ENCODE measurements at regions not wholly inside any gene's neighbourhood (a gene's known extent, or its start where the extent isn't known, plus 50 kb on each side); places are given as distances from the start of the nearest gene placed in this dataset.

GRCh38 chr2:204437815-204438756 lies 107.2 kb upstream of the PARD3B start:
- no peaks in the 10 kb centered on the region for H3K79me2 ChIP-seq (ENCODE audit: control insufficient read depth, insufficient read depth, low read length)
- H3K9me3 ChIP-seq (ENCODE audit: control insufficient read depth, insufficient read depth, low read depth, low read length) = no peaks in the 10 kb centered on the region
- no peak overlapping the region for H3K4me3 ChIP-seq (replicated peaks in 1 of 4; ENCODE audit: control extremely low read depth in 1 of 4, insufficient read depth in 1 of 4, low read depth in 3 of 4, low read length in 4 of 4)
- no peak overlapping the region for H3K4me2 ChIP-seq (ENCODE audit: extremely low read depth, insufficient read depth, low read length)
- no peak overlapping the region for H3K27ac ChIP-seq (ENCODE audit: insufficient read depth, low read length)
- no peak for TF ChIP-seq CTCF (conservative IDR thresholded peaks at IDR 0.05 in 1 of 2, IDR thresholded peaks at IDR 0.05 in 1 of 2; ENCODE audit: low read depth in 1 of 2, low read length in 2 of 2)
- no peak for TF ChIP-seq EZH2 (IDR thresholded peaks at IDR 0.05; ENCODE audit: low read length, missing control alignments)
- no peaks in the 10 kb centered on the region for H4K20me1 ChIP-seq (ENCODE audit: control insufficient read depth, extremely low read depth, insufficient read depth, low read length)
- H3K4me1 ChIP-seq (ENCODE audit: control insufficient read depth, extremely low read depth, insufficient read depth, low read length) = no peaks in the 10 kb centered on the region
- DNase-seq (ENCODE audit: low read depth in 2 of 2) = no peak
- H3K9ac ChIP-seq (ENCODE audit: insufficient read depth, low read length) = no peak overlapping the region
- H3K27me3 ChIP-seq (ENCODE audit: control insufficient read depth, insufficient read depth, low read length) = no peaks in the 10 kb centered on the region
- H3K36me3 ChIP-seq (ENCODE audit: control insufficient read depth, insufficient read depth, low read length) = no peaks in the 10 kb centered on the region
- no peak overlapping the region for H2AFZ ChIP-seq (ENCODE audit: low read length)

GRCh38 chr2:204441316-204441715 lies 104.0 kb upstream of the PARD3B start:
- no peak overlapping the region for H3K27ac ChIP-seq (ENCODE audit: insufficient read depth, low read length)
- TF ChIP-seq CTCF (conservative IDR thresholded peaks at IDR 0.05 in 1 of 2, IDR thresholded peaks at IDR 0.05 in 1 of 2; ENCODE audit: low read depth in 1 of 2, low read length in 2 of 2) = no peak
- no peak for TF ChIP-seq EZH2 (IDR thresholded peaks at IDR 0.05; ENCODE audit: low read length, missing control alignments)
- no peak overlapping the region for H3K4me3 ChIP-seq (replicated peaks in 1 of 4; ENCODE audit: control extremely low read depth in 1 of 4, insufficient read depth in 1 of 4, low read depth in 3 of 4, low read length in 4 of 4)
- DNase-seq (ENCODE audit: low read depth in 2 of 2) = peak in 1 of 2 donors; percentile 16
- no peak overlapping the region for H2AFZ ChIP-seq (ENCODE audit: low read length)
- no peaks in the 10 kb centered on the region for H3K27me3 ChIP-seq (ENCODE audit: control insufficient read depth, insufficient read depth, low read length)
- no peaks in the 10 kb centered on the region for H3K79me2 ChIP-seq (ENCODE audit: control insufficient read depth, insufficient read depth, low read length)
- no peaks in the 10 kb centered on the region for H4K20me1 ChIP-seq (ENCODE audit: control insufficient read depth, extremely low read depth, insufficient read depth, low read length)
- H3K9me3 ChIP-seq (ENCODE audit: control insufficient read depth, insufficient read depth, low read depth, low read length) = no peaks in the 10 kb centered on the region
- no peaks in the 10 kb centered on the region for H3K36me3 ChIP-seq (ENCODE audit: control insufficient read depth, insufficient read depth, low read length)
- H3K4me2 ChIP-seq (ENCODE audit: extremely low read depth, insufficient read depth, low read length) = no peak overlapping the region
- H3K4me1 ChIP-seq (ENCODE audit: control insufficient read depth, extremely low read depth, insufficient read depth, low read length) = no peaks in the 10 kb centered on the region
- H3K9ac ChIP-seq (ENCODE audit: insufficient read depth, low read length) = no peak overlapping the region

GRCh38 chr2:204445149-204445548 lies 100.1 kb upstream of the PARD3B start:
- DNase-seq (ENCODE audit: low read depth in 2 of 2) = no peak
- H2AFZ ChIP-seq (ENCODE audit: low read length) = no peak overlapping the region
- H4K20me1 ChIP-seq (ENCODE audit: control insufficient read depth, extremely low read depth, insufficient read depth, low read length) = no peaks in the 10 kb centered on the region
- no peaks in the 10 kb centered on the region for H3K4me1 ChIP-seq (ENCODE audit: control insufficient read depth, extremely low read depth, insufficient read depth, low read length)
- no peak overlapping the region for H3K27ac ChIP-seq (ENCODE audit: insufficient read depth, low read length)
- H3K36me3 ChIP-seq (ENCODE audit: control insufficient read depth, insufficient read depth, low read length) = no peaks in the 10 kb centered on the region
- H3K9me3 ChIP-seq (ENCODE audit: control insufficient read depth, insufficient read depth, low read depth, low read length) = no peaks in the 10 kb centered on the region
- H3K4me2 ChIP-seq (ENCODE audit: extremely low read depth, insufficient read depth, low read length) = no peak overlapping the region
- no peaks in the 10 kb centered on the region for H3K27me3 ChIP-seq (ENCODE audit: control insufficient read depth, insufficient read depth, low read length)
- no peak overlapping the region for H3K9ac ChIP-seq (ENCODE audit: insufficient read depth, low read length)
- no peak overlapping the region for H3K4me3 ChIP-seq (replicated peaks in 1 of 4; ENCODE audit: control extremely low read depth in 1 of 4, insufficient read depth in 1 of 4, low read depth in 3 of 4, low read length in 4 of 4)
- no peaks in the 10 kb centered on the region for H3K79me2 ChIP-seq (ENCODE audit: control insufficient read depth, insufficient read depth, low read length)
- TF ChIP-seq CTCF (conservative IDR thresholded peaks at IDR 0.05 in 1 of 2, IDR thresholded peaks at IDR 0.05 in 1 of 2; ENCODE audit: low read depth in 1 of 2, low read length in 2 of 2) (no peak), EZH2 (IDR thresholded peaks at IDR 0.05; ENCODE audit: low read length, missing control alignments) (no peak)
